Activated B cell treated with CpG ODN at 0.5 μM for 24 hours (primary cell): ENCODE measurements at regions not wholly inside any gene's neighbourhood (a gene's known extent, or its start where the extent isn't known, plus 50 kb on each side); places are given as distances from the start of the nearest gene placed in this dataset.

ENCODE experiments used
- ATAC-seq: fragments of 200-7000 bp; cut with Tn5 transposase; one replicate; pipeline ENCODE4 v1.10.0; 2021; ENCODE audit warnings: low read depth, mild to moderate bottlenecking, moderate library complexity
- CTCF ChIA-PET: fragments of 350-600 bp; sonication (Branson Sonifier 250); formaldehyde crosslinking; loops from one replicate; lab custom pipeline; 2021; ENCODE audit warnings: antibody characterized with exemption; lab: Charles Lee
- POLR2A ChIA-PET: fragments of 350-600 bp; sonication (Branson Sonifier 250); formaldehyde crosslinking; loops from one replicate; lab custom pipeline; 2021; ENCODE audit warnings: antibody characterized with exemption; lab: Charles Lee
- DNase-seq: peaks from one replicate; pipeline ENCODE4 v3.0.0; 2022
- H3K27ac Mint-ChIP-seq: one replicate; pipeline ENCODE4 v1.8.0; 2020; ENCODE audit warnings: mixed read lengths
- H3K27me3 Mint-ChIP-seq: one replicate; pipeline ENCODE4 v1.8.0; 2021; ENCODE audit warnings: mixed read lengths
- H3K36me3 Mint-ChIP-seq: one replicate; pipeline ENCODE4 v1.8.0; 2021; ENCODE audit warnings: low read depth, mixed read lengths
- H3K4me1 Mint-ChIP-seq: one replicate; pipeline ENCODE4 v1.8.0; 2021; ENCODE audit warnings: mixed read lengths
- H3K4me3 Mint-ChIP-seq: one replicate; pipeline ENCODE4 v1.8.0; 2020; ENCODE audit warnings: mild to moderate bottlenecking, mixed read lengths
- H3K9me3 Mint-ChIP-seq: one replicate; pipeline ENCODE4 v1.8.0; 2020; ENCODE audit warnings: mixed read lengths
- intact Hi-C: fragments of 100-400 bp; cut with micrococcal nuclease; formaldehyde crosslinking; loops from one replicate; pipeline ENCODE4 v1.15.1; 2024
- TF ChIP-seq, protein P1 (sequence below): fragments of 200-600 bp; IDR thresholded peaks from one replicate; pipeline ENCODE4 v1.8.0; 2022; ENCODE audit warnings: antibody characterized with exemption, mild to moderate bottlenecking

- POLR2A ChIA-PET: no interaction called here
- CTCF ChIA-PET: no interaction called here
- no peak for ATAC-seq
- intact Hi-C loops: no loop called here
- TF ChIP-seq, protein P1, sequence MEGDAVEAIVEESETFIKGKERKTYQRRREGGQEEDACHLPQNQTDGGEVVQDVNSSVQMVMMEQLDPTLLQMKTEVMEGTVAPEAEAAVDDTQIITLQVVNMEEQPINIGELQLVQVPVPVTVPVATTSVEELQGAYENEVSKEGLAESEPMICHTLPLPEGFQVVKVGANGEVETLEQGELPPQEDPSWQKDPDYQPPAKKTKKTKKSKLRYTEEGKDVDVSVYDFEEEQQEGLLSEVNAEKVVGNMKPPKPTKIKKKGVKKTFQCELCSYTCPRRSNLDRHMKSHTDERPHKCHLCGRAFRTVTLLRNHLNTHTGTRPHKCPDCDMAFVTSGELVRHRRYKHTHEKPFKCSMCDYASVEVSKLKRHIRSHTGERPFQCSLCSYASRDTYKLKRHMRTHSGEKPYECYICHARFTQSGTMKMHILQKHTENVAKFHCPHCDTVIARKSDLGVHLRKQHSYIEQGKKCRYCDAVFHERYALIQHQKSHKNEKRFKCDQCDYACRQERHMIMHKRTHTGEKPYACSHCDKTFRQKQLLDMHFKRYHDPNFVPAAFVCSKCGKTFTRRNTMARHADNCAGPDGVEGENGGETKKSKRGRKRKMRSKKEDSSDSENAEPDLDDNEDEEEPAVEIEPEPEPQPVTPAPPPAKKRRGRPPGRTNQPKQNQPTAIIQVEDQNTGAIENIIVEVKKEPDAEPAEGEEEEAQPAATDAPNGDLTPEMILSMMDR: no peak
- H3K36me3 Mint-ChIP-seq: no peaks in the 10 kb centered on the region
- DNase-seq: no peak
- peaks cover 14% of the 10 kb centered on the region for H3K27me3 Mint-ChIP-seq
- no peak overlapping the region for H3K4me3 Mint-ChIP-seq
- no peaks in the 10 kb centered on the region for H3K4me1 Mint-ChIP-seq
- no peak overlapping the region for H3K27ac Mint-ChIP-seq
- no peaks in the 10 kb centered on the region for H3K9me3 Mint-ChIP-seq
These were observed 128.8 kb downstream of the DHX35 start for GRCh38 chr20:39090906-39091305.

GRCh38 chr20:39089797-39090196 is 127.7 kb downstream of the DHX35 start:
- no peak for ATAC-seq
- DNase-seq: no peak
- POLR2A ChIA-PET: no interaction called here
- H3K36me3 Mint-ChIP-seq: no peaks in the 10 kb centered on the region
- TF ChIP-seq, protein P1: no peak
- H3K27ac Mint-ChIP-seq: no peak overlapping the region
- H3K4me1 Mint-ChIP-seq: no peaks in the 10 kb centered on the region
- H3K9me3 Mint-ChIP-seq: peaks cover 3% of the 10 kb centered on the region
- CTCF ChIA-PET: no interaction called here
- H3K27me3 Mint-ChIP-seq: peaks cover 17% of the 10 kb centered on the region
- intact Hi-C loops: no loop called here
- no peak overlapping the region for H3K4me3 Mint-ChIP-seq
